Lower lobe of right lung (tissue), 2 donors: ENCODE measurements at regions not wholly inside any gene's neighbourhood (a gene's known extent, or its start where the extent isn't known, plus 50 kb on each side); places are given as distances from the start of the nearest gene placed in this dataset.
"Not testable (repeated sequence)": the region's sequence is repeated elsewhere in the genome, so short reads cannot be mapped to it uniquely, and the experiment has no call there.

Experiments used
- ATAC-seq, 2 donors: fragments of 200-7000 bp; cut with Tn5 transposase; one replicate each; pipeline ENCODE4 v1.9.1; 2020 to 2022; ENCODE audit warnings: mild to moderate bottlenecking in 2 of 2, moderate library complexity in 2 of 2
- DNase-seq: peaks from one replicate; pipeline ENCODE4 v3.0.0-alpha.2; 2020
- H3K27ac ChIP-seq: fragments of 200-600 bp; one replicate; pipeline ENCODE4 v1.8.0; 2022
- H3K27me3 ChIP-seq: fragments of 200-600 bp; one replicate; pipeline ENCODE4 v1.8.0; 2022; ENCODE audit warnings: low read depth
- H3K36me3 ChIP-seq: fragments of 200-600 bp; one replicate; pipeline ENCODE4 v1.8.0; 2022; ENCODE audit warnings: mild to moderate bottlenecking
- H3K4me1 ChIP-seq: fragments of 200-600 bp; one replicate; pipeline ENCODE4 v1.8.0; 2022
- H3K4me3 ChIP-seq: fragments of 200-600 bp; one replicate; pipeline ENCODE4 v1.8.0; 2022; ENCODE audit warnings: mild to moderate bottlenecking
- H3K9me3 ChIP-seq: fragments of 200-600 bp; one replicate; pipeline ENCODE4 v1.8.0; 2022
- intact Hi-C: fragments of 100-400 bp; cut with DNase I; formaldehyde crosslinking; loops from one replicate; pipeline ENCODE4 v1.11.0; 2022
- TF ChIP-seq, protein P1 (sequence below): fragments of 200-600 bp; IDR thresholded peaks from one replicate; pipeline ENCODE4 v1.8.0; 2022; ENCODE audit warnings: antibody characterized with exemption, mild to moderate bottlenecking
- donor health status: DM: no; HTN: yes; CAD: no; lungs with severe emphysema.

DNA sequence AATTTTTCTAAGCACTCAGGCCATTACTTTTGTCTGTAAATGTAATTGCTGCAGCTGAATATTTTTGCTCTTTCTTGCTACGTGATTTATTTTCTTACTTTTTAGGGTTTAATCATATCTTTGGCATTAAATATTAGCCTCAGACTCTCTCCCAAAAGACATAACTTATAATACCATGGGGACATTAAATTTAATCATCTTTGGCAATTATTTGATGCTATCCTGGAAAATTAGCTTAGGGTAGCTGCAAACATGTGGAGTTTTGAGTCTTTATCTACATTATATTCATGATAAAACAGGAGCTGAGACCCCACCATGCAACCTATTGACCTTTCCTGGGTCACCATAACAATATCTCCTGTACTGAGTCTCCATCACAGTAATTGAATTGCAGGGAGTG lies 59.1 kb upstream of the EDAR start:
- ATAC-seq (no peak), DNase-seq (no peak)
- intact Hi-C loops, result no loop called here
- Histone ChIP-seq H3K36me3 (no peaks in the 10 kb centered on the region), H3K27ac (no peak overlapping the region), H3K27me3 (no peaks in the 10 kb centered on the region), H3K4me3 (no peak overlapping the region), H3K4me1 (no peaks in the 10 kb centered on the region), H3K9me3 (no peaks in the 10 kb centered on the region)
- TF ChIP-seq, protein P1, sequence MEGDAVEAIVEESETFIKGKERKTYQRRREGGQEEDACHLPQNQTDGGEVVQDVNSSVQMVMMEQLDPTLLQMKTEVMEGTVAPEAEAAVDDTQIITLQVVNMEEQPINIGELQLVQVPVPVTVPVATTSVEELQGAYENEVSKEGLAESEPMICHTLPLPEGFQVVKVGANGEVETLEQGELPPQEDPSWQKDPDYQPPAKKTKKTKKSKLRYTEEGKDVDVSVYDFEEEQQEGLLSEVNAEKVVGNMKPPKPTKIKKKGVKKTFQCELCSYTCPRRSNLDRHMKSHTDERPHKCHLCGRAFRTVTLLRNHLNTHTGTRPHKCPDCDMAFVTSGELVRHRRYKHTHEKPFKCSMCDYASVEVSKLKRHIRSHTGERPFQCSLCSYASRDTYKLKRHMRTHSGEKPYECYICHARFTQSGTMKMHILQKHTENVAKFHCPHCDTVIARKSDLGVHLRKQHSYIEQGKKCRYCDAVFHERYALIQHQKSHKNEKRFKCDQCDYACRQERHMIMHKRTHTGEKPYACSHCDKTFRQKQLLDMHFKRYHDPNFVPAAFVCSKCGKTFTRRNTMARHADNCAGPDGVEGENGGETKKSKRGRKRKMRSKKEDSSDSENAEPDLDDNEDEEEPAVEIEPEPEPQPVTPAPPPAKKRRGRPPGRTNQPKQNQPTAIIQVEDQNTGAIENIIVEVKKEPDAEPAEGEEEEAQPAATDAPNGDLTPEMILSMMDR, result no peak

DNA sequence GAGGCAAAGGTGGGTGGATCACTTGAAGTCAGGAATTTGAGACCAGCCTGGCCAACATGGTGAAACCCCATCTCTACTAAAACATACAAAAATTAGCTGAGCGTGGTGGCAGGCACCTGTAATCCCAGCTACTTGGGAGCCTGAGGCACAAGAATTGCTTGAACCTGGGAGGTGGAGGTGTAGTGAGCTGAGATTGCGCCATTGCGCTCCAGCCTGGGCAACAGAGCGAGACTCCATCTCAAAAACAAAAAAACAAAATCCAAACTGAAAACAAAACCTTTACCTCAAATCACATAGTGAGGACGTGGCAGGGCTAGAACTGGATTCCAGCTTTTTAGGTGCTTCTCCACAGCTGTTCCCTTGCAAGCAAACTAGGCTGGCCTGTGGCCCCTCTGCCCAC lies 58.5 kb upstream of the EDAR start:
- H3K9me3 ChIP-seq, H3K4me3 ChIP-seq, DNase-seq, H3K36me3 ChIP-seq, H3K27ac ChIP-seq, H3K27me3 ChIP-seq, ATAC-seq, H3K4me1 ChIP-seq, intact Hi-C loops: not testable (repeated sequence)

DNA sequence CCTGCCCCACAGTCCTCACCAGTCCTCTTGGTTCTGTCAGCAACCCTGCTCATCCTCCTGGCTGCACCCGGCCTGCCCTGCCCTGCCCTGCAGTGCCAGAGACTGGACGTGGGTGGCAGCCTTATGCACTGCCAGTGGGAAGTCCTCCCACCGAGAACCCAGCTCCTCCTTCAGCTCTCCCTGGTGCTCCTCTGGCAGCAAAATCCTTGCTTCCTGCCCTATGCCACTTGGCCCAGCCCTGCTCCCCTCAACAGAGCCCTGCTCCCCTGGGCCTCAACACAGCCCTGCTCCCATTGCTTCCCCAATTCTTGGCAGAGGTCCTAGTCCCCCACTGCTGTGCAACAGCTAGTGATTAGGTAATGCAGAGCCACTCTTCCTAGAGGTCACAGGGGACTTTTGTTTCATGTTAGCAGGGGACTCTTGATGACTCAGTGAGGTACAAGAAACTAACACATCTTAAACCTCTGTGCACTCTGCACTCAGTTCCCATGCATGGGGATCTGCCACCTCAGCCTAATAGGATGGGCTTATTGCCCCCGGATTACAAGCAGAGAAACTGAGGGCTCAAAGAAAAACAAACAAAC lies 58.0 kb upstream of the EDAR start:
- H3K9me3 ChIP-seq, result no peaks in the 10 kb centered on the region
- H3K27me3 ChIP-seq, result no peaks in the 10 kb centered on the region
- H3K27ac ChIP-seq, result no peak overlapping the region
- intact Hi-C loops, result no loop called here
- H3K36me3 ChIP-seq, result no peaks in the 10 kb centered on the region
- TF ChIP-seq, protein P1, result no peak
- H3K4me3 ChIP-seq, result no peak overlapping the region
- H3K4me1 ChIP-seq, result no peaks in the 10 kb centered on the region
- ATAC-seq (peak in 1 of 2 donors; percentile 50), DNase-seq (no peak)

DNA sequence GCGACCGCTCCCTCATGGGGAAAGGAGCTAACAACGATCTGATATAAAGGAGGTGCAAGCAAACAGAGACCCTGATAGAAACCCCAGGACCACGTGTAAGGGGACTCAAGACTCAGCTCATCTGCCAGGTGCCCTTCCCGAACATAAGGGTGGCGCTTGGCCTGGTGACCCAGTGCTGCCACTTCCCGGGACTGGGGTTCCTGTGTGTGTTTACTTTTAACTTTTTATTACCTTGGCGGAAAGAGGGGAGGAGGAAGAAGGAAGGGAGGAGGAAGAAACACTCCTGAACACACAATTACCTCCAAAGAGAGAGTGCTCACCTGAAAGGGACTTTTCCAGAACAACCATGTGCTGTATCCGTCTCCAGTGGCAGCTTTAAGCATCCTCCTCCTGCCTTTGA lies 56.5 kb upstream of the EDAR start:
- no peak overlapping the region for H3K4me3 ChIP-seq
- intact Hi-C loops, result no loop called here
- ATAC-seq (no peak), DNase-seq (no peak)
- H3K27ac ChIP-seq, result no peak overlapping the region
- no peaks in the 10 kb centered on the region for H3K36me3 ChIP-seq
- no peaks in the 10 kb centered on the region for H3K4me1 ChIP-seq
- H3K9me3 ChIP-seq, result no peaks in the 10 kb centered on the region
- TF ChIP-seq, protein P1, result no peak
- H3K27me3 ChIP-seq, result no peaks in the 10 kb centered on the region

DNA sequence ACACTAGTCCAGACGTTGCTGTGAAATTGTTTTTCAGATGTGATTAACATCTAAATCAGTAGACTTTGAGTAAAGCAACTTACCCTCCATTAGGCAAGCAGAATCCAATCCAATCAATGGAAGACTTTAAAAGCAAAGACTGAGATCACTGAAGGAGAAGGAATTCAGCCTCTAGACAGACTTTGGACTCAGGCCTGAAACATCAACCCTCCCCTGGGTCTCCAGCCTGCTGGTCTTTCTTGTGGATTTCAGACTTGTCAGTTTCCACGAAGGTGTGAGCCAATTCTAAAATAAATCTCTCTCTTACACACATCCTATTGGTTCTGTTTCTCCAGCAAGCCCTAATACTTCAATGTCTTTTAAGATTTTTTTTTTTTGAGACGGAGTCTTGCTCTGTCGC lies 50.0 kb upstream of the EDAR start:
- DNase-seq (no peak), ATAC-seq (no peak)
- Histone ChIP-seq H3K9me3 (no peaks in the 10 kb centered on the region), H3K27me3 (no peaks in the 10 kb centered on the region), H3K4me3 (no peak overlapping the region), H3K36me3 (no peaks in the 10 kb centered on the region), H3K4me1 (no peaks in the 10 kb centered on the region), H3K27ac (no peak overlapping the region)
- intact Hi-C loops, result no loop called here
- TF ChIP-seq, protein P1, result no peak
